ENCODE measurements at regions not wholly inside any gene's neighbourhood (a gene's known extent, or its start where the extent isn't known, plus 50 kb on each side); places are given as distances from the start of the nearest gene placed in this dataset.

DNA sequence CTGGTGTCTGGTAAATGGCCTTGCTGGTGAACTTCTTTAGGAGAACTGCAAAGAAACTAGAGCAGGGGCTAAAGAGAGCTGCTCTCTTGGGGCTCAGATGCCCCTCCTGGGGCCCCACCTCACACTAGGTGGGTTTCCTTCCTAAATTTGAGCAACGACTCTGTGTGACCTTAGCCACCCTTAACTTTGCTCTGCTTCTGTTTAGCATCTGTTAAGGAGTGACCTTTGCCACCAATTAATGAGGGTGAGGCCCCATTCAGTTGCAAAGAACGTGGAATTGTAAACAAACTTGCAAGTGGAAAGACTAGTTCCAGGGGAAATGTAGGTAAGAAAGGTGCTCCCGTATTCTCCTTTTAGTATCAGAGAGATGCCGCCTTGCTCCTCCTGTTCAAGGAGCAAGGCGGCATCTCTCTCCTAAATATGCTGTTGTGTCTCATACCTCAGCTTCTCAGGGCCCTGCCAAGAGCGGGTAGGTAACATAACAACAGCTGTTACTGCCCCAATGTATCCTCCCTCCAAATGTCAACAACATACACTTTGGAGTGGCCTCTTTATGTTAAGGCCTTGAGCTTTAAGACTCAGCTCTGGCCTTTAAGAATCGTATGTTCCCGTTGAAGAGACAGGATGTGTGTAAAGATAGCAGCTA, 77.6 kb upstream of the FUT8 start:
- TF ChIP-seq, protein P1, sequence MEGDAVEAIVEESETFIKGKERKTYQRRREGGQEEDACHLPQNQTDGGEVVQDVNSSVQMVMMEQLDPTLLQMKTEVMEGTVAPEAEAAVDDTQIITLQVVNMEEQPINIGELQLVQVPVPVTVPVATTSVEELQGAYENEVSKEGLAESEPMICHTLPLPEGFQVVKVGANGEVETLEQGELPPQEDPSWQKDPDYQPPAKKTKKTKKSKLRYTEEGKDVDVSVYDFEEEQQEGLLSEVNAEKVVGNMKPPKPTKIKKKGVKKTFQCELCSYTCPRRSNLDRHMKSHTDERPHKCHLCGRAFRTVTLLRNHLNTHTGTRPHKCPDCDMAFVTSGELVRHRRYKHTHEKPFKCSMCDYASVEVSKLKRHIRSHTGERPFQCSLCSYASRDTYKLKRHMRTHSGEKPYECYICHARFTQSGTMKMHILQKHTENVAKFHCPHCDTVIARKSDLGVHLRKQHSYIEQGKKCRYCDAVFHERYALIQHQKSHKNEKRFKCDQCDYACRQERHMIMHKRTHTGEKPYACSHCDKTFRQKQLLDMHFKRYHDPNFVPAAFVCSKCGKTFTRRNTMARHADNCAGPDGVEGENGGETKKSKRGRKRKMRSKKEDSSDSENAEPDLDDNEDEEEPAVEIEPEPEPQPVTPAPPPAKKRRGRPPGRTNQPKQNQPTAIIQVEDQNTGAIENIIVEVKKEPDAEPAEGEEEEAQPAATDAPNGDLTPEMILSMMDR (IDR thresholded peaks at IDR 0.05; ENCODE audit: low read depth, low read length), result no peak
- no peak overlapping the region for H3K4me3 ChIP-seq (replicated peaks in 1 of 2; ENCODE audit: low read depth in 2 of 2, low read length in 2 of 2)
- DNase-seq (ENCODE audit: low read depth in 2 of 2), result peak in 1 of 2 donors; percentile 22

DNA sequence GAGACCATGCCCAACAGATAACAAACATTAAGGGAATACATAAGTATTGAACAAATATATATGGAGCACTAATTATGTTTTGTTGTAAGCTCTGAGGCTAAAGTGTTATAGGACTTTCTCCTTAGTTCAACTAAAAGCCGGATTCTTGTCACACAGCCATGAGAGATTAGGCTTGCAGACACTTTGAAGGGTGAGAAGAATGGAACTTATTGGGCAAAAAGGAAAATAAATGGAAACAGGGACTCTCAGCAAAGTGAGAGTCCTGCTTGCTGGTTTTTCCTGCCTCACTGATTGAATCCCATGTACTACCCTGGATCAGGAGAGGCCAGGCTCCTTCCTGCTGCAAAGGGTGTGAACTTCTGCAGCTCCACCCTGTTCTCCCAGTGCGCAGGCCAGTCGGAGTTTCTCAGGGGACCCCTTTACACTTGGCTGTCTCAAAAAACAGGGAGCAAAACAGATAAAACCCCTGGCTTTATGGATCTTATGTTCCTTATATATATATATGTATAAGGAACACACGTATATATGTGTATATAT, 77.1 kb upstream of the FUT8 start:
- DNase-seq (ENCODE audit: low read depth in 2 of 2), result peak in 1 of 2 donors; percentile 52
- H3K4me3 ChIP-seq (replicated peaks in 1 of 2; ENCODE audit: low read depth in 2 of 2, low read length in 2 of 2), result no peak overlapping the region
- TF ChIP-seq, protein P1 (IDR thresholded peaks at IDR 0.05; ENCODE audit: low read depth, low read length), result no peak

DNA sequence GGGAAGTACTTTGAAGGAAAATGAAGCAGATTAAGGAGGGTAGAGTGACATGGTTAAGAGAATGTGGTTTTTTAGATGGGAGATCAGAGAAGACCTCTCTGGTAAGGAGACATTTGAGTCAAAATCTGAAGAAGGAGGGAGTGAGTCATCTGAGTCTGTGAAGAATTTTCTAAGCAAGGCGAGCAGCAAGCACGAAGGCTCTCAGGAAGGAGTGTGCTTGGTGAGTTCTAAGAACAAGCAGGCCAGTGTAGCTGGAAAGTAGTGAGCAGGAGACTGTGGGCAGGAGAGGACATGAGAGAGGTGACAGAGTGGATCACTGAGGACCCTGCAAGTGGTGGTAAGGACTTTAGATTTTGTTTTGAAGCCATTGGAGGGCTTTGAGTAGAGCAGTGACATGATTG, 76.3 kb upstream of the FUT8 start:
- TF ChIP-seq, protein P1 (IDR thresholded peaks at IDR 0.05; ENCODE audit: low read depth, low read length), result no peak
- H3K4me3 ChIP-seq (replicated peaks in 1 of 2; ENCODE audit: low read depth in 2 of 2, low read length in 2 of 2), result no peak overlapping the region
- peak; percentile 62 to 71 for DNase-seq (ENCODE audit: low read depth in 2 of 2)

DNA sequence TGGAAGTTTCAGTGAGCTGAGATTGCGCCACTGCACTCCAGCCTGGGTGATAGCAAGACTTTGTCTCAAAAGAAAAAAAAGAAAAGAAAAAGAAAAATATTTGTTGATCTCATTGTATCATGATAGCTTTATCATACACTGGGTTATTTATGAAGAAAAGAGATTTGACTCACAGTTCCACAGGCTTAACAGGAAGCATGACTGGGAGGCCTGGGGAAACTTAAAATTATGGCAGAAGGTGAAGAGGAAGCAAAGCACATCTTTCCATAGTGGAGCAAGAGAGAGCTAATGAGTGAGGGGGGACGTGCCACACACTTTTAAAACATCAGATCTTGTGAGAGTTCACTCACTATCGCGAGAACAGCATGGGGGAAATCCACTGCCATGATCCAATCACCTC, 72.7 kb upstream of the FUT8 start:
- H3K4me3 ChIP-seq (replicated peaks in 1 of 2; ENCODE audit: low read depth in 2 of 2, low read length in 2 of 2), result no peak overlapping the region
- TF ChIP-seq, protein P1 (IDR thresholded peaks at IDR 0.05; ENCODE audit: low read depth, low read length), result no peak
- peak in 1 of 2 donors; percentile 17 for DNase-seq (ENCODE audit: low read depth in 2 of 2)

DNA sequence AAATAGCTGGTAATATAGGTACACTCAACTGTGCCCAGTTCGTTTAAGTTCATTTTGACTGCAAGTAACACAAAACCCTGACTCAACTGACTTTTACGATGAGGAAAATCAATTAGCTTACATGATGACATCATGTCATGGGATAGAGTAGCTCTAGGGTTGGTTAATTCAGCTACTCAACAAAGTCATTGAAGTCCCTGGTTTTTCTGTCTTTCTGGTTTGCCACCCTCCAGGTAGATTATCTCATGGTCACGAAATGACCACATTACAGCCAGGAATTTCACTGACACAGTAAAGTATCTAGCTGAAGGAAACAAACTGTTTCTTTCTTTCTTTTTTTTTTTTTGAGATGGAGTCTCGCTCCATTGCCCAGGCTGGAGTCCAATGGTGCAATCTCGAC, 68.5 kb upstream of the FUT8 start:
- no peak for DNase-seq (ENCODE audit: low read depth in 2 of 2)
- no peak overlapping the region for H3K4me3 ChIP-seq (replicated peaks in 1 of 2; ENCODE audit: low read depth in 2 of 2, low read length in 2 of 2)
- TF ChIP-seq, protein P1 (IDR thresholded peaks at IDR 0.05; ENCODE audit: low read depth, low read length), result no peak

DNA sequence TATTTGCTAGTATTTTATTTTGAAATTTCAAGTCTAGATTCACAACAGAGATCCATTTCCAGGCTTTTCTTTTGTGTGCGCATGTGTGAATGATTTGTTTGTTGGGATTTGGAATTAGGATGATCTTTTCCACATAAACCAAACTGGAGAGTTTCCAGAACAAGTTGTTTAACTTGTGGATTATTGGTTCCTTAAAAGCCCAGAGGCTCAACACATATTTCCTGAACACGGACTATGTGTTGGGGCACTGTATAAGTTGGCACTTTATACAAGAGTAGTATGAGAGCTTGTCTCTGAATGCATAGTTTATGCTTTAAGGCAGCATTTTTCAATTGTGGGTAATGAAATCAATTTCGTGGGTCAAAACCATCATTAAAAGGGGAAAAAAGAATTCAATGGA, 67.3 kb upstream of the FUT8 start:
- TF ChIP-seq, protein P1 (IDR thresholded peaks at IDR 0.05; ENCODE audit: low read depth, low read length), result no peak
- no peak for DNase-seq (ENCODE audit: low read depth in 2 of 2)
- no peak overlapping the region for H3K4me3 ChIP-seq (replicated peaks in 1 of 2; ENCODE audit: low read depth in 2 of 2, low read length in 2 of 2)

DNA sequence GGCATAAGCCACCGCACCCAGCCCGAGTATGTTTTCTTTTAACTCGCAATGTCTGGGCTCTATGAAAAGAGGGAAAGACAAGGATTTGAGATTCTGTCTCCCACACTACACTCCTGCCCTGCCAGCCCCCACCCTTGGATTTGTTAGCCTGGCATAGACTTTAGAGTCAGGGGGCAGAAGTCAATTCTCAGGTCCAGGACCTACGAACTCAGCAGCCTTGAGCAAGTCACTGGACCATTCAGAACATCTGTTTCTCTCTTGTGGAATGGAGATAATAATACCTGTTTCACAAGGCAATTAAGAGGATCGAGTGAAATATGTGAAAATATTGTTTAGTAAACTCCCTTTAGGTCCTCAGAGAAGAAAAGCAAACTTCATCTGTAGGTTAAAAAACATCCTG, 66.1 kb upstream of the FUT8 start:
- no peak overlapping the region for H3K4me3 ChIP-seq (replicated peaks in 1 of 2; ENCODE audit: low read depth in 2 of 2, low read length in 2 of 2)
- TF ChIP-seq, protein P1 (IDR thresholded peaks at IDR 0.05; ENCODE audit: low read depth, low read length), result no peak
- DNase-seq (ENCODE audit: low read depth in 2 of 2), result no peak

Data from cardiac fibroblast (primary cell).